ENCODE measurements at regions not wholly inside any gene's neighbourhood (a gene's known extent, or its start where the extent isn't known, plus 50 kb on each side); places are given as distances from the start of the nearest gene placed in this dataset.

- no peak overlapping the region for H3K4me2 ChIP-seq (ENCODE audit: low read depth, low read length)
- H3K4me1 ChIP-seq (ENCODE audit: insufficient read depth, low read length): no peaks in the 10 kb centered on the region
- POLR2A ChIA-PET: no interaction called here
- no peak overlapping the region for H2AFZ ChIP-seq (ENCODE audit: low read length)
- CTCF ChIA-PET (ENCODE audit: low intra/inter-chr PET ratio, low total read pairs): no interaction called here
- H3K9me3 ChIP-seq (ENCODE audit: low read length): no peaks in the 10 kb centered on the region
- intact Hi-C loops (cut with micrococcal nuclease; ENCODE audit: unreplicated experiment): no loop called here
- H3K9ac ChIP-seq (ENCODE audit: insufficient read depth, low read depth, low read length): no peak overlapping the region
- WGBS (ENCODE audit: low lambda C conversion rate): 6% methylated on average over 2 of the region's 2 CpGs
- ATAC-seq (no peak), DNase-seq (ENCODE audit: low spot score) (no peak), FAIRE-seq (no peak)
- in situ Hi-C loops (cut with HindIII; ENCODE audit: extremely low pct_ligation_motif_present, low pct_unique_long_range_greater_than_20kb): no loop called here
- H3K4me3 ChIP-seq (replicated peaks in 1 of 3; ENCODE audit: insufficient read depth in 1 of 3, low read depth in 2 of 3, low read length in 3 of 3): no peak overlapping the region
- H3K36me3 ChIP-seq (replicated peaks in 1 of 2; ENCODE audit: control insufficient read depth in 1 of 2, insufficient read depth in 2 of 2, low read length in 2 of 2): no peaks in the 10 kb centered on the region
- H3K27ac ChIP-seq (ENCODE audit: extremely low read length, insufficient read depth, low read length): no peak overlapping the region
- TF ChIP-seq FOXO1 (CRISPR knock-in tag; IDR thresholded peaks at IDR 0.05) (no peak), EP300 (IDR thresholded peaks at IDR 0.05; ENCODE audit: low read depth in 2 of 2, low read length in 2 of 2) (no peak), EP300 (CRISPR knock-in tag; IDR thresholded peaks at IDR 0.05; ENCODE audit: borderline replicate concordance) (no peak), CEBPB (IDR thresholded peaks at IDR 0.05; ENCODE audit: borderline replicate concordance, low read depth, low read length) (no peak), KAT2B (IDR thresholded peaks at IDR 0.05; ENCODE audit: borderline replicate concordance, low read depth, low read length) (no peak), ZNF629 (CRISPR knock-in tag; conservative IDR thresholded peaks at IDR 0.05) (no peak), ZNF704 (CRISPR knock-in tag; IDR thresholded peaks at IDR 0.05; ENCODE audit: borderline replicate concordance) (no peak), CBX2 (IDR thresholded peaks at IDR 0.05; ENCODE audit: low read depth, low read length) (no peak), CBX2 (CRISPR knock-in tag; IDR thresholded peaks at IDR 0.05; ENCODE audit: low read depth) (no peak), HBP1 (CRISPR knock-in tag; IDR thresholded peaks at IDR 0.05; ENCODE audit: low read depth) (no peak)
- H3K79me2 ChIP-seq (ENCODE audit: insufficient read depth, low read length): no peaks in the 10 kb centered on the region
- peaks cover 7 to 77% of the 10 kb centered on the region in 2 experiments for H3K27me3 ChIP-seq (ENCODE audit: control insufficient read depth in 1 of 2, insufficient read depth in 2 of 2, low read length in 2 of 2)
- H4K20me1 ChIP-seq (ENCODE audit: insufficient read depth, low read length): no peaks in the 10 kb centered on the region
- no TSS peak for BruUV-seq (replicated peaks)
These were observed 57.0 kb upstream of the TNRC6C start for GRCh38 chr17:77901481-77901880.

All from HepG2 (cell line).